Fibroblast of lung (primary cell): ENCODE measurements at regions not wholly inside any gene's neighbourhood (a gene's known extent, or its start where the extent isn't known, plus 50 kb on each side); places are given as distances from the start of the nearest gene placed in this dataset.

Experiments
- EZH2 ChIP-seq: IDR thresholded peaks from 2 replicates; pipeline ENCODE4 v1.5.1; 2012; ENCODE audit warnings: low read length, control low read depth, mild to moderate bottlenecking; ENCODE audit errors: missing control alignments
- TF ChIP-seq, protein P1 (sequence below), 2 donors: IDR thresholded peaks in 1 of 2; conservative IDR thresholded peaks in 1 of 2; 1 replicate in 1 of 2; 2 replicates in 1 of 2; pipeline ENCODE4 v1.5.1; 2011 to 2012; ENCODE audit warnings: low read length in 2 of 2, control low read depth in 1 of 2, inconsistent platforms in 1 of 2, low read depth in 1 of 2, mild to moderate bottlenecking in 1 of 2

DNA sequence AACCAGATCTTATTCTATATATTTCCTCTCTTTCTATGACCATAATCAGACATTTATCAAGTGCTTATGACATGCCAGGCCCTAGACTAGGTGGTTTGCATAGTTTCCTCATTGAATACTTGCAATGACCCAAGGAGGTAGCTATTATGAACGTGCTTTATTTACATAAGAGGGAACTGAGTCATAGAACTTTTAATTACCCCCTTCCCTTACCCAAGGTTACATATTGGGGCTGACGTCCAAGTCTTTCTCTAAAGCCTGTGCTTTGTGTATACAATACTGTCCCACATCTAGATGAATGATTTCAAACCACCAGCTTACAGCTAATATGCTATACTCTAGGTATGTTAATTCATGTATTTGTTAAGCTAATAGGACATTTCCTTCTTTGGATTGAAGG, 91.9 kb upstream of the NPY start:
- TF ChIP-seq, protein P1, sequence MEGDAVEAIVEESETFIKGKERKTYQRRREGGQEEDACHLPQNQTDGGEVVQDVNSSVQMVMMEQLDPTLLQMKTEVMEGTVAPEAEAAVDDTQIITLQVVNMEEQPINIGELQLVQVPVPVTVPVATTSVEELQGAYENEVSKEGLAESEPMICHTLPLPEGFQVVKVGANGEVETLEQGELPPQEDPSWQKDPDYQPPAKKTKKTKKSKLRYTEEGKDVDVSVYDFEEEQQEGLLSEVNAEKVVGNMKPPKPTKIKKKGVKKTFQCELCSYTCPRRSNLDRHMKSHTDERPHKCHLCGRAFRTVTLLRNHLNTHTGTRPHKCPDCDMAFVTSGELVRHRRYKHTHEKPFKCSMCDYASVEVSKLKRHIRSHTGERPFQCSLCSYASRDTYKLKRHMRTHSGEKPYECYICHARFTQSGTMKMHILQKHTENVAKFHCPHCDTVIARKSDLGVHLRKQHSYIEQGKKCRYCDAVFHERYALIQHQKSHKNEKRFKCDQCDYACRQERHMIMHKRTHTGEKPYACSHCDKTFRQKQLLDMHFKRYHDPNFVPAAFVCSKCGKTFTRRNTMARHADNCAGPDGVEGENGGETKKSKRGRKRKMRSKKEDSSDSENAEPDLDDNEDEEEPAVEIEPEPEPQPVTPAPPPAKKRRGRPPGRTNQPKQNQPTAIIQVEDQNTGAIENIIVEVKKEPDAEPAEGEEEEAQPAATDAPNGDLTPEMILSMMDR (conservative IDR thresholded peaks at IDR 0.05 in 1 of 2, IDR thresholded peaks at IDR 0.05 in 1 of 2; ENCODE audit: low read depth in 1 of 2, low read length in 2 of 2), result no peak
- no peak for TF ChIP-seq EZH2
